K562 (cell line): ENCODE measurements at regions not wholly inside any gene's neighbourhood (a gene's known extent, or its start where the extent isn't known, plus 50 kb on each side); places are given as distances from the start of the nearest gene placed in this dataset.

Source experiments
- CHD1 ChIP-seq: fragments of 200-600 bp; sonication (generic); IDR thresholded peaks from one replicate; pipeline ENCODE4 v1.6.1; 2012; ENCODE audit warnings: mild to moderate bottlenecking, moderate library complexity, low read length, inconsistent platforms
- CREBBP ChIP-seq: IDR thresholded peaks from one replicate; pipeline ENCODE4 v1.6.1; 2012; ENCODE audit warnings: low read depth, mild to moderate bottlenecking, control low read depth, inconsistent platforms, low read length
- CREM ChIP-seq: IDR thresholded peaks from 2 replicates; pipeline ENCODE4 v1.6.1; 2014; ENCODE audit warnings: antibody characterized with exemption, low read depth
- CTCF ChIP-seq, 3 experiments: IDR thresholded peaks in 2 of 3; conservative IDR thresholded peaks in 1 of 3; 2 replicates each; pipeline ENCODE4 v1.5.1; 2011 to 2012; ENCODE audit warnings: low read length in 3 of 3, mild to moderate bottlenecking in 3 of 3, control low read depth in 2 of 3, improper control_type of control experiment in 1 of 3, inconsistent platforms in 1 of 3, low read depth in 1 of 3, mixed read lengths in 1 of 3, moderate library complexity in 1 of 3; ENCODE audit not compliant: insufficient read depth in 2 of 3
- EZH2 ChIP-seq: IDR thresholded peaks from 2 replicates; pipeline ENCODE4 v1.6.1; 2012; ENCODE audit warnings: low read depth, mild to moderate bottlenecking, inconsistent platforms, low read length, borderline replicate concordance
- HIVEP1 ChIP-seq: fragments of 250-450 bp; sonication (Bioruptor Pico); IDR thresholded peaks from 2 replicates; pipeline ENCODE4 v1.4.0; 2020; ENCODE audit warnings: mild to moderate bottlenecking
- MEF2A ChIP-seq: IDR thresholded peaks from 2 replicates; pipeline ENCODE4 v1.6.1; 2011; ENCODE audit warnings: low read depth, mild to moderate bottlenecking, low read length, moderate library complexity; ENCODE audit not compliant: control insufficient read depth
- POLR2AphosphoS5 ChIP-seq: IDR thresholded peaks from 2 replicates; pipeline ENCODE4 v1.6.1; 2011; ENCODE audit warnings: mild to moderate bottlenecking, low read depth, low read length, moderate library complexity; ENCODE audit not compliant: control insufficient read depth, insufficient read depth
- SMARCB1 ChIP-seq: IDR thresholded peaks from 2 replicates; pipeline ENCODE4 v1.6.1; 2011; ENCODE audit warnings: improper control_type of control experiment, low read depth; ENCODE audit not compliant: insufficient read length

- TF ChIP-seq SMARCB1 (no peak), CTCF (IDR thresholded peaks at IDR 0.05 in 2 of 3, conservative IDR thresholded peaks at IDR 0.05 in 1 of 3; ENCODE audit: insufficient read depth in 2 of 3, low read depth in 1 of 3, low read length in 3 of 3) (no peak), POLR2AphosphoS5 (no peak), CREM (no peak), MEF2A (no peak), HIVEP1 (CRISPR knock-in tag) (no peak), EZH2 (no peak), CREBBP (no peak), CHD1 (no peak)
These were observed 176.9 kb upstream of the NSMCE3 start for GRCh38 chr15:29446480-29446879.
